ENCODE measurements at regions not wholly inside any gene's neighbourhood (a gene's known extent, or its start where the extent isn't known, plus 50 kb on each side); places are given as distances from the start of the nearest gene placed in this dataset.
A peak's percentile ranks its signal among the peaks of the same experiment; 100 is the strongest.
"Not testable (repeated sequence)": the region's sequence is repeated elsewhere in the genome, so short reads cannot be mapped to it uniquely, and the experiment has no call there.

DNA sequence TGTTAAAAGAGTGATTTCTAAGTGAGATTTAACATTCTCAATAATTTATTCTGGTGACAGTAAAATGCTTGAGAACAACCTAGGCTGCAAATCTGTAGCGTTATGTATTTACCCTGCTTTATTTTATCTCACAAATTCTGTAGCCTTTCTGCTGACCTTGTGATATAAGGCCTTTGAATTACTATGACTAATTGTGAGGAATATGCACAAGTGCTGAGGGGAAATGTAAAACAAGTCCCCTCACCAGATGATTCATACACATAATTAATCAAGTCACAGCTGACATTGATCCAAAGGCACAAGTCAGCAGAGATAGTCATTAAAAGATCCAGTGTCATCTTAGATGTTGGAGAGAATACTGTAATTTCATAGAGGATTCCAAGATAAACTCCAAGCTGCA, 992.7 kb upstream of the USP15 start:
- DNase-seq (ENCODE audit: low spot score) = no peak

- no peak for DNase-seq (ENCODE audit: low spot score)
Measured at GRCh38 chr12:61272441-61272840, 987.8 kb upstream of the USP15 start.

DNA sequence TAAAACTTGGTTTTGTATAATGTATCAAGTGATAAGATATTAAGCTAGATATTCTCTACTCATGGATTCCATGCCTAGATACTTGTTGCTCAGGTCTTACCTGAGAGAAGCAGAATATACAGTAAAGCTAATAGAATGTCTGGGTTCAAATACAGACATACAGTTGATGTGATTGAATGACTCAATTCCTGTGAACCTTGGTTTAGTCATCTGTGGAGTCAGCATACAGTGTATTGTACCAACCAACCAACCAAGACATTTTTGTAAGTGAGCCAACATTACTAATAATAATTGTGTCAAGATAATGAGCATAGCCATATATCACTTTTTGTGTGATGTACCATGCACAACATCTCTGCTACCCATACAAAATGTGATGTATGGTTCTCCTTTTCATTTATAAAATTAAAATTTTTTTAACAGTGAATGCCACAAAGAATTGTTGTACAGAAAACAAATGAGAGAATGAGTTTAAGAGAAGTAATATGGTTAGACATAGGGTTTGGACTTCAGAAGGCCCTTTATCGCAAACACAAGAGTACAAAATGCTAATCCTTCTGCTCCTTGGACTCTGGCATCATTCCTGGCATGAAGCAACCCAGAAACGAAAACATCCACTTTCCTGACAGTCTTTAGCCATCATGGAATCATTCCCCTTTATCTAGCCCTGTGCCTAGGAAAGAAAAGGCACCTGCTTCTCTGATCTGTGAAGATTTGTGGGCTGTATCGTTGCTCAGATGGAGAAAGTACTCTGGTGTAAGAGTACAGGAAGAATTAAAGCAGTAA, 977.2 kb upstream of the USP15 start:
- DNase-seq (ENCODE audit: low spot score) = no peak

- no peak for DNase-seq (ENCODE audit: low spot score)
Measured at GRCh38 chr12:61290473-61290872, 969.7 kb upstream of the USP15 start.

DNA sequence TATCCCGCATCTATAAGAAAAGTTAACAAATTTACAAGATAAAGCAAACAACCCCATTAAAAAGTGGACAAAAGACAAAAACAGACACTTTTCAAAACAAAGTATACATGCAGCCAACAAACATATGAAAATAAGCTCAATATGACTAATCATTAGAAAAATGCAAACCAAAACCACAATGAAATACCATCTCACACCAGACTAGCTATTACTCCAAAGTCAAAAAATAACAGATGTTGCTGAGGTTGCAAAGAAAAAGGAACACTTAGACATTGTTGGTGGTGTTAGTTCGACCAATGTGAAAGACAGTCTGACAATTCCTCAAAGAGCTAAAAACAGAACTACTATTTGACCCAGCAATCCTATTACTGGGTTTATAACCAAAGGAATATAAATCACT, 968.6 kb upstream of the USP15 start:
- no peak for DNase-seq (ENCODE audit: low spot score)

DNA sequence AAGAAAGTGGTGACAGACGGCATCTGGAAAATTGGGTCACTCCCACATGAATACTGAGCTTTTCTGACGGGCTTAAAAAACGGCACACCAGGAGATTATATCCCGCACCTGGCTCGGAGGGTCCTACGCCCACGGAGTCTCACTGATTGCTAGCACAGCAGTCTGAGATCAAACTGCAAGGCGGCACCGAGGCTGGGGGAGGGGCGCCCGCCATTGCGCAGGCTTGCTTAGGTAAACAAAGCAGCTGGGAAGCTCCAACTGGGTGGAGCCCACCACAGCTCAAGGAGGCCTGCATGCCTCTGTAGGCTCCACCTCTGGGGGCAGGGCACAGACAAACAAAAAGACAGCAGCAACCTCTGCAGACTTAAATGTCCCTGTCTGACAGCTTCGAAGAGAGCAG, 966.2 kb upstream of the USP15 start:
- not testable (repeated sequence) for DNase-seq (ENCODE audit: low spot score)

DNA sequence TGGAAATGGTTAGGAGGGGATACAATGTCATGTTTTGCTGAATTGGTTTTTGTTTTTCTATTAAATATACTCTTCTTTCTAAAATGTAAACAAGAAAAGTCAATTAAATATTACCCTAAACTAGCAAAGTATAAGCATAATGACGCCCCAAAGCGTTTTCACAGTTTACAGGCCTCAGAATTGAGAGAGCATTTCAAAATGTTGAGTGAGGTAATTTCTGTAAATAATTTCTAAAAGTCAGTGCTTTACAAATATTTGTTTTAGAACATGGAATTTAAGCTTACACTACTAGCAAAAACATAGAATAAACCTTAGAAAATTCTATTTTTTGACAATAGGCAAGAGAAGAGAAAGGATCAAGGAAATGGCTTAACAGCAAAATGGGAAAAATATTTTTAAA, 958.4 kb upstream of the USP15 start:
- DNase-seq (ENCODE audit: low spot score) = no peak

GRCh38 chr12:61302282-61302681, 957.9 kb upstream of the USP15 start:
- DNase-seq (ENCODE audit: low spot score) = no peak

GRCh38 chr12:61308220-61308619, 952.0 kb upstream of the USP15 start:
- DNase-seq (ENCODE audit: low spot score) = no peak

DNA sequence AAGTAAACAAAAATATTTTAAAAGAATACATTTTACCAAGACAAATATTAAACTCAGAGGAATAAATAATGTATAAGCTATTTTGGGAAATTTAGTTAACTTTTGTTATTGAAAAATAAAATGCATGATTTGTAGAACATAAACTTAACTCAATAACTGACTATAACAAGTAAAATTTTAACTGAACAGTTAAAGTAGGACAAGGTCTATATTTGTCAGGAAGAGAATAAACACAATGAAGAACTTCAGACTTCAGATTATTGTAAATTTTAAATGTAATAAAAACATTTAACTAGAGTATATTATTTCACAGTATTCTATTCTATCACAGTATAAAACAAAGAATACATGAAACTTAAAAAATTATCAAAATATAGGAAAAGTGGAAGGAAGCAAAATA, 948.8 kb upstream of the USP15 start:
- no peak for DNase-seq (ENCODE audit: low spot score)

GRCh38 chr12:61348871-61349270, 911.3 kb upstream of the USP15 start:
- DNase-seq (ENCODE audit: low spot score) = no peak

DNA sequence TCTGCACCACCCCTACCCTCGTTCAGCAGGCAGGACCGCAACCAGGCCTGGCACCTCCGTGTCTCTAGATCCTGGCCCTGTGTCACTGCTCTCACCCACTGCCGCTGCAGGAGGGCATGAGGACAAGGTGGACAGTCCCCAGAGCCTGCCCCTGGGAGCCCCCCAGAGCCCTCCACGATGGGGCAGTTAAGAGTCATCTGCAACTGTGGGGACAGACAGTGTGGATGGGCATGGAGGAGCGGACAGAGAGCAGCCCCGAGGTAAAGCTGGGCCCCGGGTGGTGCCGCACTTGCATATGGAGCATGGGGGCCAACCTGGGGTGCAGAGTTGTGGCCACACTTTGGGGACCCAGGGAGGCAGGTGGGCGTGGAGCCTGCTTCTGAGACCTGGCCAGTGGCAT, 905.1 kb upstream of the USP15 start:
- DNase-seq (ENCODE audit: low spot score) = no peak

DNA sequence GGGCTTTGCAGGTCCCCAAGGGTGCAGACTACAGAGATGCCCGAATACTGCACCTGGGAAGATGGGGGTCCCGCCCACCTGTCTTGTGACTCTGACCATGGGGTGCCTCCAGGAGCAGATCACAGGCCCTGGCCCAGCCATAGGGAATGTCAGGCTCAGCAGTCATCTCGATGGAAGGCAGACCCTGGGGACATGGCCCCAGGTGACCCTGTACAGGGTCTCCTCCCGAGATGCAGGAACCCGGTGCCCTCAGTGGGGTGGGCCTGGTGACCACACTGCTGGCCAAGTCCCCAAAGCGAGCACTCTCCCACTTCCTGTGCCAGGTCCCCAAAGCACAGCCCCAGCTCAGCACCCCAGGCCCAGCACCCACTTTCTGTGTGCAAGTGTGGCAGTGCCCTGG, 903.7 kb upstream of the USP15 start:
- no peak for DNase-seq (ENCODE audit: low spot score)

DNA sequence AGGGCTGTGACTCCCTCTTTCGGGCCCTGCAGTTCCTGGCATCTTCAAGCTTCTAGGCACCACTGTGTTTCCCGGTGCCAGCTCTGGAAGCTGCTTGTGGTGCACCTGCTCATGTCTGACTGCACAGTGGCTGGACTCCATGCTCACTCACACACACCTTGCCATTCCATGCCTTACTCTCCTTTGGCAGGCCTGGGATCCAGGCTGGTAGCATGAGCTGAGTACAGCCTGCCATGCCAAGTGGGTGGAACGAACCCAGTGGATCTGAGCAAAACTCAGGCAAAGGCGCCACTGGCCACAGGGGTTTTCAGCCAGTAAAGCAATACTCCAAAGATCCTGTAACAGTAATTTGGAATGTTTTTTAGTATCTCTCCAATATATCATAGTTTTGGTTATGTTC, 902.7 kb upstream of the USP15 start:
- DNase-seq (ENCODE audit: low spot score) = no peak

DNA sequence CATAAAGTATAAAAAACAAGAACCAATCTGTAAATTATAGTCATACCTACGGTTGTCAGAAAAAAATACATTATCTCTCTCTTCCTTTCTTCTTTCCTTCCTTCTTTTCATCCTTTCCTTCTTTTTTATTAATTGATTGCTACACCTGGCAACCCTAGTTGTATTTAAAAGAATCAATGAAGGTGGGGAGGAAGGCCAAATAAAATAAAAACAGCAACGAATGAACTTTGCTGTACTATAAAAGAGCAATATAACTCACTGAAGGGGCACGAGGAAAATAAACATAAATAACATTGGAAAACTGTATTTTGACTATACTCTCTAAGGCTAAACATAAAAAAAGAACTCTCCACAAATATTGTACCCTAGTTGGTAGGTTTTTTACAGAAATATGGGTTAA, 898.2 kb upstream of the USP15 start:
- DNase-seq (ENCODE audit: low spot score) = no peak

DNA sequence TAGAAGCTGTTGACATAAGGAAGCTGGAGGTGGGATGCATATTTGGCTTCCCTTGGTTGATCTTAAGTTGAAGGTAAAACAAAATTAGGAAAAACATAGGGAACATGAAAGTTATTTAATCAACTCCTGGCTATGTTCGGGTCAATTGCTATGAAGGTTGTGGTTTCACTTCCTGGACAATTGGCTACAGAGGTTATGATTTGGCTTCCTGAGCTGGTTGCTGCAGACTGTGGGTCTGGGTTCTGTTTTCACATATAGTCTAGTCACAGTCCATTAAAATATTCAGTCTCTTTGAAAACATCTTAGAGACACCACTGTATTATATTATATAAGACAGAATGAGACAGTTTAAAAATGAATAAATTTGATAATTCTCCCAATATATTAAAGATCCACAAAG, 895.2 kb upstream of the USP15 start:
- DNase-seq (ENCODE audit: low spot score) = no peak

DNA sequence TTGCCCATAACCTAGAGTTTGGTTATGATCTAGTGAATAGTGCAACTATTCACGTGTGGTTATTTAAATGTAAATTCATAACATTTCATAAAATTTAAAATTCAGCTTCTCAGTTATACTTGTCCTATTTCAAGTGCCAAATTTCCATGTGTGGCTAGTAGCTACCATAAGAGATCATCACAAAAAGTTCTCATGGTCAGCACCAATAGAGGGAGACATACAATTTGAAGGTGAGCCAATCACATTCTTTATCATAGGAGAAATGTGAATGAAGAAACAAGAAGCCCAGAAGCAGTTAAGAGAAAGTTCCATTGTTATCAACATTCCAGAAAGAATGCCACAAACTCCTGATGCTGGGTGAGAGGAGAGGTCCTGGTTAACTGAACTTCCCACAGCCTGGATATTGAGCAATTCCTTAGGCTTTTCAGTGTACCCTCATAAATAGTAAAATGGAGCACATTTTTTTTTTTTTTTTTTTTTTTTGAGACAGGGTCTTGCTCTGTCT, 892.9 kb upstream of the USP15 start:
- DNase-seq (ENCODE audit: low spot score) = no peak

DNA sequence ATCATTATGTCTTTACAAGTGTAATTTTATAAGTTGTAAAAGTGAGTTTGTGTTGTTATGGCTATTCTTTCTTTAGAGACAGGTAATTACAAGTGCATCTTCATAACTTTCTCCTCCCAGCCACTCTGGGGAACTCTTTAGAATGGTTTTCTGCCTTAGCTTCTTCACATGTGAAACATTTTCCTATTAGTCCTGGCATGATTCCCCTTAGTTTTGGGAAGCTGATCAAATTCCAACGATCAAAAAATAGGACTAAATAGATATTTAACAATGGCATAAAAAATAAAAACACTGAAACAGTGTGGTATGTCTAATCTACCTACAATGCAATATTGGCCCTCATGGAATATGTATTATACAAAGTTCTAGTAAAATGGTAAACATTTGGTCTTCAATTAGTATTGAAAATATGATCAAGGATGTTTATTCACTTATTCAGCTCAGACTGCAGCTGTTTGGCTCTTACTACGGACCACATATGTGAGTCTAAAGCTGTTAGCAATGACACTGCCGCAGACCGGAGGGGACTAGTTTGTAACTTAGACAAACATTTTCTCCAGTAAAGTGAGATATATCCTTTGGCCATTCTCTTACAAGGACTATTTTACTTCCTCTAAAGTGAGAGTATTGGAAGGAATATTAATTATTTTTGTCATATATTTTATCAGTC, 890.8 kb upstream of the USP15 start:
- no peak for DNase-seq (ENCODE audit: low spot score)

- DNase-seq (ENCODE audit: low spot score) = no peak
Measured at GRCh38 chr12:61384511-61384910, 875.7 kb upstream of the USP15 start.

- DNase-seq (ENCODE audit: low spot score) = peak; percentile 14
Measured at GRCh38 chr12:61385771-61386170, 874.4 kb upstream of the USP15 start.

- DNase-seq (ENCODE audit: low spot score) = no peak
Measured at GRCh38 chr12:61397668-61398067, 862.5 kb upstream of the USP15 start.

DNA sequence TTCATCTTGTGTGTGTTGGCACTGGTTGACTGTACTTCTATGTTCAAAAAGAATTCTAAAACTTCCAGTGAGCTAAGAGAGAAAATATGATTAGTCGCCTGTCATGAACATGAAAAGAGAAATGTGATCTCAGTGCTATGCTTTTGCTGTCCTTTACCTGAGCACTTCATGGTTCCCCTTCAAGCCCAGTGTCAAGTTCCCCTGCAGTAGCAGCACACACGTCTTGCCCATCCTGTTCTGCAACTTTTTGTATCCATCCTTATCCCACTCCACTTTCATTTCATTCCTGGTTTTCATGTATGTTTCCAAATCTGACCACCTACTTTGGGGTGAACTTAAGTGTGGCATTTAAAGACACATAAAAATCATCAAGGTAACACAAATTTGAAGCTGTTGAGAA, 848.0 kb upstream of the USP15 start:
- DNase-seq (ENCODE audit: low spot score) = no peak

DNA sequence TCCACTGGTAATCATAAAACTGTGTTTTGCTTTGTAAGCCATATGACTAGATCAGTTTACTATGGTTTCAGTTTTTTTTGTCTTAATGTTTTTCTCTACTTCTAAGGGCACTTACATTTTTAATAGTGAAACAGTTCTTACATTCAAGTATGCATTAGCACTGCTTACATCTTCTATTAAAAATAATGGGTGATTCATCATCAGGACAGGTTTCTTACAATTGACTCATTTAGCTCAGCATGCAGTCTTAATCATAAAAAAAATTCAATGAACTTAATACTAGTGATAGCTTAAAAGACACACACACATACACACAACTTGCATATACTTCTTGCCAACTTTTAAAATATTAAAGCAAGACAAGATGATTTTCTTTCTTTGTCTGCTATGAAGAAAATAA, 845.7 kb upstream of the USP15 start:
- DNase-seq (ENCODE audit: low spot score) = no peak
